Non-pigmented ciliary epithelial cell (primary cell): ENCODE measurements at regions not wholly inside any gene's neighbourhood (a gene's known extent, or its start where the extent isn't known, plus 50 kb on each side); places are given as distances from the start of the nearest gene placed in this dataset.
"Not testable (repeated sequence)": the region's sequence is repeated elsewhere in the genome, so short reads cannot be mapped to it uniquely, and the experiment has no call there.

Source experiments
- DNase-seq: peaks from one replicate; pipeline ENCODE4 v3.0.0-alpha.2; 2010; ENCODE audit warnings: low read depth

- no peak for DNase-seq
Measured at GRCh38 chr3:110478377-110479054, 593.1 kb upstream of the NECTIN3 start.

GRCh38 chr3:110479731-110480130 is 591.9 kb upstream of the NECTIN3 start:
- no peak for DNase-seq

GRCh38 chr3:110485389-110485788 is 586.2 kb upstream of the NECTIN3 start:
- DNase-seq: no peak

GRCh38 chr3:110487840-110488239 is 583.8 kb upstream of the NECTIN3 start:
- DNase-seq: no peak

GRCh38 chr3:110491413-110491812 is 580.2 kb upstream of the NECTIN3 start:
- DNase-seq: no peak

GRCh38 chr3:110492876-110493275 is 578.7 kb upstream of the NECTIN3 start:
- no peak for DNase-seq

- DNase-seq: no peak
Measured at GRCh38 chr3:110493438-110494092, 578.1 kb upstream of the NECTIN3 start.

- DNase-seq: no peak
Measured at GRCh38 chr3:110494093-110494490, 577.5 kb upstream of the NECTIN3 start.

GRCh38 chr3:110494728-110495127 is 576.9 kb upstream of the NECTIN3 start:
- no peak for DNase-seq

- no peak for DNase-seq
Measured at GRCh38 chr3:110495201-110495927, 576.3 kb upstream of the NECTIN3 start.

GRCh38 chr3:110504401-110504800 is 567.2 kb upstream of the NECTIN3 start:
- no peak for DNase-seq

- no peak for DNase-seq
Measured at GRCh38 chr3:110504901-110505300, 566.7 kb upstream of the NECTIN3 start.

GRCh38 chr3:110506890-110507289 is 564.7 kb upstream of the NECTIN3 start:
- DNase-seq: no peak

- not testable (repeated sequence) for DNase-seq
Measured at GRCh38 chr3:110507570-110507969, 564.0 kb upstream of the NECTIN3 start.

- DNase-seq: no peak
Measured at GRCh38 chr3:110512961-110513360, 558.7 kb upstream of the NECTIN3 start.

- DNase-seq: no peak
Measured at GRCh38 chr3:110518031-110518430, 553.6 kb upstream of the NECTIN3 start.

- no peak for DNase-seq
Measured at GRCh38 chr3:110519071-110519470, 552.5 kb upstream of the NECTIN3 start.

GRCh38 chr3:110521019-110521418 is 550.6 kb upstream of the NECTIN3 start:
- DNase-seq: peak; percentile 89

- not testable (repeated sequence) for DNase-seq
Measured at GRCh38 chr3:110525558-110526064, 546.0 kb upstream of the NECTIN3 start.

GRCh38 chr3:110526777-110527727 is 544.6 kb upstream of the NECTIN3 start:
- DNase-seq: peak; percentile 94

GRCh38 chr3:110528305-110529121 is 543.1 kb upstream of the NECTIN3 start:
- DNase-seq: no peak
